GM11168 (cell line): ENCODE measurements at regions not wholly inside any gene's neighbourhood (a gene's known extent, or its start where the extent isn't known, plus 50 kb on each side); places are given as distances from the start of the nearest gene placed in this dataset.

Source experiments
- in situ Hi-C: fragments of 300-500 bp; cut with MboI; formaldehyde crosslinking; loops from one replicate; pipeline ENCODE4 v1.12.0; 2022; ENCODE audit warnings: low sequenced_read_pairs; ENCODE audit not compliant: unreplicated experiment

GRCh38 chrX:46447384-46447783, 97.8 kb downstream of the ZNF674 start:
- in situ Hi-C loops, result no loop called here

- in situ Hi-C loops, result no loop called here
These were observed 98.4 kb downstream of the ZNF674 start for GRCh38 chrX:46446727-46447378.

GRCh38 chrX:46444011-46444410, 101.2 kb downstream of the ZNF674 start:
- in situ Hi-C loops, result no loop called here

- in situ Hi-C loops, result no loop called here
These were observed 108.5 kb downstream of the ZNF674 start for GRCh38 chrX:46436744-46437143.

- in situ Hi-C loops, result no loop called here
These were observed 111.3 kb downstream of the ZNF674 start for GRCh38 chrX:46433892-46434291.

- in situ Hi-C loops, result no loop called here
These were observed 136.4 kb downstream of the ZNF674 start for GRCh38 chrX:46408553-46409407.

GRCh38 chrX:46407753-46408130, 137.5 kb downstream of the ZNF674 start:
- in situ Hi-C loops, result no loop called here

- in situ Hi-C loops, result no loop called here
These were observed 138.0 kb downstream of the ZNF674 start for GRCh38 chrX:46407036-46407752.

- in situ Hi-C loops, result no loop called here
These were observed 140.4 kb downstream of the ZNF674 start for GRCh38 chrX:46404774-46405173.

- in situ Hi-C loops, result no loop called here
These were observed 144.4 kb downstream of the ZNF674 start for GRCh38 chrX:46400530-46401443.

- in situ Hi-C loops, result loop anchor here (25.0 kb wide), 1 partner anchor 562 kb away; no protein-coding TSS in a partner anchor
These were observed 146.3 kb downstream of the ZNF674 start for GRCh38 chrX:46398874-46399273.

- in situ Hi-C loops, result loop anchor here (25.0 kb wide), 1 partner anchor 561 kb away; no protein-coding TSS in a partner anchor
These were observed 147.1 kb downstream of the ZNF674 start for GRCh38 chrX:46398126-46398525.

GRCh38 chrX:46386511-46386910, 158.7 kb downstream of the ZNF674 start:
- in situ Hi-C loops, result loop anchor here (25.0 kb wide), 1 partner anchor 549 kb away; no protein-coding TSS in a partner anchor

- in situ Hi-C loops, result loop anchor here (25.0 kb wide), 1 partner anchor 546 kb away; no protein-coding TSS in a partner anchor
These were observed 162.2 kb downstream of the ZNF674 start for GRCh38 chrX:46383006-46383405.

GRCh38 chrX:46382595-46382994, 162.6 kb downstream of the ZNF674 start:
- in situ Hi-C loops, result loop anchor here (25.0 kb wide), 1 partner anchor 545 kb away; no protein-coding TSS in a partner anchor

- in situ Hi-C loops, result loop anchor here (25.0 kb wide), 1 partner anchor 544 kb away; no protein-coding TSS in a partner anchor
These were observed 163.6 kb downstream of the ZNF674 start for GRCh38 chrX:46381630-46382029.

- in situ Hi-C loops, result loop anchor here (25.0 kb wide), 1 partner anchor 543 kb away; no protein-coding TSS in a partner anchor
These were observed 165.0 kb downstream of the ZNF674 start for GRCh38 chrX:46380148-46380752.

- in situ Hi-C loops, result loop anchor here (25.0 kb wide), 1 partner anchor 539 kb away; no protein-coding TSS in a partner anchor
These were observed 168.9 kb downstream of the ZNF674 start for GRCh38 chrX:46376246-46376885.
